IPS-18a (cell line): ENCODE measurements at regions not wholly inside any gene's neighbourhood (a gene's known extent, or its start where the extent isn't known, plus 50 kb on each side); places are given as distances from the start of the nearest gene placed in this dataset.

Experiments used
- H3K27ac ChIP-seq: one replicate; pipeline ENCODE4 v1.5.1; 2013; ENCODE audit warnings: low read length
- H3K27me3 ChIP-seq: one replicate; pipeline ENCODE4 v1.6.1; 2013; ENCODE audit warnings: mild to moderate bottlenecking, low read length; ENCODE audit not compliant: control insufficient read depth, insufficient read depth
- H3K36me3 ChIP-seq: one replicate; pipeline ENCODE4 v1.6.1; 2013; ENCODE audit warnings: low read depth, low read length; ENCODE audit not compliant: control insufficient read depth
- H3K4me1 ChIP-seq: one replicate; pipeline ENCODE4 v1.6.1; 2013; ENCODE audit warnings: low read depth, low read length; ENCODE audit not compliant: control insufficient read depth
- H3K4me3 ChIP-seq: one replicate; pipeline ENCODE4 v1.5.1; 2013; ENCODE audit warnings: low read length
- H3K9ac ChIP-seq: one replicate; pipeline ENCODE4 v1.6.1; 2013; ENCODE audit warnings: mild to moderate bottlenecking, low read length, moderate library complexity
- H3K9me3 ChIP-seq: one replicate; pipeline ENCODE4 v1.6.1; 2013; ENCODE audit warnings: low read depth, low read length; ENCODE audit not compliant: control insufficient read depth

- no peak overlapping the region for H3K9ac ChIP-seq
- H3K4me1 ChIP-seq, result no peaks in the 10 kb centered on the region
- H3K9me3 ChIP-seq, result no peaks in the 10 kb centered on the region
- H3K27me3 ChIP-seq, result no peaks in the 10 kb centered on the region
- H3K36me3 ChIP-seq, result no peaks in the 10 kb centered on the region
- H3K4me3 ChIP-seq, result no peak overlapping the region
- H3K27ac ChIP-seq, result no peak overlapping the region
Measured at GRCh38 chr4:177012918-177013545, 220.3 kb upstream of the VEGFC start.

DNA sequence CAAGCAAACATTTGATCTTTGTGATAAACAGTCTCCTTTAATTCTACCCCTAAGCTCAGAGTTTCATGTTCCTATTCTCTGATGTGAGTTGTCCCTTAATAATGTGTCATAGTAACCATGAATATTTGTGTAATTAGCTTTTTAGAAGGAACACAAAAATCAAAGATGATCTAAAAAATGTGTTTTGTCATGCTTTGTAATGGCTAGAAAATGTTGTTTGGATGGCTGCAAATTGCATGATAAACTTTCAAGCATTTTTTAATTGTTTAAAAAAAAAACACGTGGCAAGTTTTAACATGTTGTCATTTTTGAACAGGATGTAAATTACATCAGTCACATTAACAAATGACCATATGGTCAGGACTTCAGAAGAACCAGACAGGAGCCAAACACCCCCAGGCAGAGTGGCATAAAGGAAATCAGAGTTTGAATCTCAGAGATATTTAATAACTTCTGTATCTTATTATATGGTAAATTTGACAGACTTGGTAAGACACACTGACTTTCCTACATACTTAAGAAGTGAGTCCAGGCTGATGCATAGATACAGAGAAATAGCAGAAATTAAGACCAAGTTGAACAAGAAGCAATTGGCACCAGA, 223.9 kb upstream of the VEGFC start:
- Histone ChIP-seq H3K4me1 (no peaks in the 10 kb centered on the region), H3K9me3 (no peaks in the 10 kb centered on the region), H3K9ac (no peak overlapping the region), H3K4me3 (no peak overlapping the region), H3K27ac (no peak overlapping the region), H3K27me3 (no peaks in the 10 kb centered on the region), H3K36me3 (no peaks in the 10 kb centered on the region)

DNA sequence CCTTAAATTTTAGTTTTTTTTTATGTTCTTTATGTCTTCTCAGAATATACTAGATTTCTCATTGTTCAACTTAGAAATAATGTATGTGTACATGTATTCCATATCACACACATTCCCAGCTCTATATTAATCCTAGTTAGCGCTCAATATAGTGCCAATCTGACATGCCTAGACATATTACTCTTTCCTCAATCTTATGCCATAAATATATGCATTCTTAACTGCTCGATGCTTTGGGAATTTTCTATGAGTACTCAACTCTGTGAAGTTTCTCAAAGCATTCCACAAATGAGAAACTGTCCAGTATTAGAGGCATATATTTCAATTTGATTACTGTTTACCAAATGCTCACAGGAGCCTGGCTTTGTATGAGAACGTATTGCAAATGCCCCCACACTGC, 231.2 kb upstream of the VEGFC start:
- H3K4me3 ChIP-seq, result no peak overlapping the region
- H3K4me1 ChIP-seq, result no peaks in the 10 kb centered on the region
- no peaks in the 10 kb centered on the region for H3K27me3 ChIP-seq
- H3K36me3 ChIP-seq, result no peaks in the 10 kb centered on the region
- H3K9ac ChIP-seq, result no peak overlapping the region
- H3K9me3 ChIP-seq, result no peaks in the 10 kb centered on the region
- no peak overlapping the region for H3K27ac ChIP-seq

- H3K27me3 ChIP-seq, result no peaks in the 10 kb centered on the region
Measured at GRCh38 chr4:177032341-177032740, 239.6 kb upstream of the VEGFC start.

GRCh38 chr4:177033135-177033534, 240.4 kb upstream of the VEGFC start:
- Histone ChIP-seq H3K9me3 (no peaks in the 10 kb centered on the region), H3K9ac (no peak overlapping the region), H3K27ac (no peak overlapping the region), H3K27me3 (no peaks in the 10 kb centered on the region), H3K4me3 (no peak overlapping the region), H3K36me3 (no peaks in the 10 kb centered on the region), H3K4me1 (no peaks in the 10 kb centered on the region)

More at GRCh38 chr4:177032341-177032740, 239.6 kb upstream of the VEGFC start:
- no peak overlapping the region for H3K27ac ChIP-seq
- no peaks in the 10 kb centered on the region for H3K9me3 ChIP-seq
- H3K9ac ChIP-seq, result no peak overlapping the region
- no peaks in the 10 kb centered on the region for H3K4me1 ChIP-seq
- no peak overlapping the region for H3K4me3 ChIP-seq
- no peaks in the 10 kb centered on the region for H3K36me3 ChIP-seq

- H3K4me3 ChIP-seq, result no peak overlapping the region
- no peaks in the 10 kb centered on the region for H3K27me3 ChIP-seq
- H3K36me3 ChIP-seq, result no peaks in the 10 kb centered on the region
Measured at GRCh38 chr4:177033632-177034031, 240.9 kb upstream of the VEGFC start.

GRCh38 chr4:177041356-177041755, 248.6 kb upstream of the VEGFC start:
- Histone ChIP-seq H3K4me1 (no peaks in the 10 kb centered on the region), H3K9ac (no peak overlapping the region), H3K27ac (no peak overlapping the region), H3K27me3 (no peaks in the 10 kb centered on the region), H3K4me3 (no peak overlapping the region), H3K9me3 (no peaks in the 10 kb centered on the region), H3K36me3 (no peaks in the 10 kb centered on the region)

More at GRCh38 chr4:177033632-177034031, 240.9 kb upstream of the VEGFC start:
- Histone ChIP-seq H3K9me3 (no peaks in the 10 kb centered on the region), H3K27ac (no peak overlapping the region), H3K9ac (no peak overlapping the region), H3K4me1 (no peaks in the 10 kb centered on the region)

DNA sequence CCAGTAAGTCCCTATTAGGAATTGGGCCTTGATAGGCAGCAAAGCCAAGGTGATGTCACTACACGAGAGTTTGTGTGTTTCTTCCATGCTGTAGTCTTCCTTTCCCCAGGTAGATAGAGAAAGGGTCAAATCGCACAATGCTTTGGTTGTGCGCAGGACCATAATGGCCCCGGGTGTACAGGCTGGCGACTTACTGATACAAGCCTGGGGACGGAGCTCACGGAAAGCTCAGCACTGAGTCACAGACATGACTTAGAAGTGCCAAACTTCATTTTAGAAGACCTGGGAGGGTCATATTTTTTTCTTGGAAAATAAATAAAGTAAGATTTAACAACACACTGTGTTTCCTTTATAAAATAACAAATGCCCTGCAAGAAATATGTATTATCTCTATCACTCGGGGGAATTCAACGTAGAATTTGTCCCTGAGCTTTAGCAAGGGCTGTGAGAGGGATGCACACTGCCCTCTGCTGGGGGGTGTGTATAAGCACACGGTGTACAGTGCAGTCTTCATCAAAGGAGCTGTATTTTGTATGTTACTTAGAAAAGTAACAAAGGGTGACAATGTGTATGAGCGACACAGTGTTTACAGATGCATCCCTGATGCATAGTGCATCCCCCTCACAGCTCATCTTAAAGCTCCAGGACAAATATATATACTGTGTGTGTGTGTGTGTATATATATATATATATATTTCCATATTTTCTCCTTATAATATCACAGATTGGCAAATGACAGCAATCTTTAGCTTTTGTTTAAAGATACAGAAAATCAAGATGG, 254.5 kb upstream of the VEGFC start:
- Histone ChIP-seq H3K9me3 (no peaks in the 10 kb centered on the region), H3K27ac (no peak overlapping the region), H3K9ac (no peak overlapping the region), H3K4me3 (no peak overlapping the region), H3K4me1 (no peaks in the 10 kb centered on the region), H3K36me3 (no peaks in the 10 kb centered on the region), H3K27me3 (no peaks in the 10 kb centered on the region)

- no peaks in the 10 kb centered on the region for H3K9me3 ChIP-seq
- no peaks in the 10 kb centered on the region for H3K36me3 ChIP-seq
- no peak overlapping the region for H3K4me3 ChIP-seq
- H3K27ac ChIP-seq, result no peak overlapping the region
- no peaks in the 10 kb centered on the region for H3K4me1 ChIP-seq
- no peak overlapping the region for H3K9ac ChIP-seq
- H3K27me3 ChIP-seq, result no peaks in the 10 kb centered on the region
Measured at GRCh38 chr4:177047851-177048174, 255.1 kb upstream of the VEGFC start.

- no peaks in the 10 kb centered on the region for H3K4me1 ChIP-seq
- H3K27ac ChIP-seq, result no peak overlapping the region
- no peak overlapping the region for H3K9ac ChIP-seq
- H3K36me3 ChIP-seq, result no peaks in the 10 kb centered on the region
- no peaks in the 10 kb centered on the region for H3K27me3 ChIP-seq
- H3K4me3 ChIP-seq, result no peak overlapping the region
- H3K9me3 ChIP-seq, result no peaks in the 10 kb centered on the region
Measured at GRCh38 chr4:177051473-177052060, 258.1 kb upstream of the NEIL3 start.

GRCh38 chr4:177052211-177052934, 257.3 kb upstream of the NEIL3 start:
- no peak overlapping the region for H3K27ac ChIP-seq
- H3K4me1 ChIP-seq, result no peaks in the 10 kb centered on the region
- no peak overlapping the region for H3K9ac ChIP-seq
- H3K9me3 ChIP-seq, result no peaks in the 10 kb centered on the region
- H3K36me3 ChIP-seq, result no peaks in the 10 kb centered on the region
- no peaks in the 10 kb centered on the region for H3K27me3 ChIP-seq
- no peak overlapping the region for H3K4me3 ChIP-seq
